HCT116 (cell line): ENCODE measurements at regions not wholly inside any gene's neighbourhood (a gene's known extent, or its start where the extent isn't known, plus 50 kb on each side); places are given as distances from the start of the nearest gene placed in this dataset.

Source experiments
- ATAC-seq: fragments of 200-7000 bp; cut with Tn5 transposase; 2 replicates; pipeline ENCODE4 v1.9.1; 2020; ENCODE audit warnings: mild to moderate bottlenecking, moderate library complexity
- BruUV-seq: library from RNA; stranded (reverse); fragments of 400-500 nt; replicated peaks from 2 replicates; lab custom pipeline; 2021; lab: Mats Ljungman, UMichigan
- CTCF ChIA-PET: fragments of 300-600 bp; sonication (Branson Sonifier 250); formaldehyde crosslinking; loops from one replicate; lab custom pipeline; 2021; ENCODE audit warnings: antibody characterized with exemption; lab: Charles Lee
- POLR2A ChIA-PET: fragments of 300-600, 350-600 bp; sonication (Branson Sonifier 250); formaldehyde crosslinking; loops from one replicate; lab custom pipeline; 2021; ENCODE audit warnings: antibody characterized with exemption; lab: Charles Lee
- RAD21 ChIA-PET, 2 experiments: fragments of 300-600 bp; sonication (Branson Sonifier 250); formaldehyde crosslinking; loops; one replicate each; lab custom pipeline; 2023; ENCODE audit warnings: low total read pairs in 2 of 2; ENCODE audit not compliant: uncharacterized antibody in 2 of 2, unreplicated experiment in 2 of 2, low non-redundant PET in 1 of 2; lab: Charles Lee
- DNase-seq: peaks from one replicate; pipeline ENCODE4 v3.0.0-alpha.2; 2010; ENCODE audit warnings: low read depth, low spot score
- H2AFZ ChIP-seq: fragments of 200-600 bp; shearing (Covaris generic), sonication (generic); 2 replicates; pipeline ENCODE4 v1.6.1; 2017; ENCODE audit warnings: low read depth, mixed run types, mixed read lengths, antibody characterized with exemption, low read length; ENCODE audit not compliant: poor library complexity, severe bottlenecking
- H3K27ac ChIP-seq: 2 replicates; pipeline ENCODE4 v1.5.1; 2012; ENCODE audit warnings: low read depth, low read length
- H3K27me3 ChIP-seq: fragments of 200-600 bp; sonication (generic); 2 replicates; pipeline ENCODE4 v1.6.1; 2016; ENCODE audit warnings: mixed run types, low read length, mixed read lengths; ENCODE audit not compliant: insufficient read depth
- H3K36me3 ChIP-seq, 2 experiments: fragments of 200-500 bp in 1 of 2; fragments of 200-600 bp in 1 of 2; sonication (Bioruptor generic) in 1 of 2; sonication (generic) in 1 of 2; 2 replicates each; pipeline versions ENCODE4 v1.5.1 to v1.6.1; 2014 to 2016; ENCODE audit warnings: low read length in 2 of 2, inconsistent platforms in 1 of 2, mixed read lengths in 1 of 2, mixed run types in 1 of 2; ENCODE audit not compliant: insufficient read depth in 2 of 2, control insufficient read depth in 1 of 2
- H3K4me1 ChIP-seq, 2 experiments: fragments of 200-600 bp in 1 of 2; sonication (generic) in 1 of 2; 2 replicates each; pipeline versions ENCODE4 v1.5.1 to v1.6.1; 2012 to 2017; ENCODE audit warnings: low read length in 2 of 2, inconsistent platforms in 1 of 2, mild to moderate bottlenecking in 1 of 2, mixed read lengths in 1 of 2, mixed run types in 1 of 2, moderate library complexity in 1 of 2; ENCODE audit not compliant: insufficient read depth in 2 of 2, control insufficient read depth in 1 of 2
- H3K4me2 ChIP-seq: fragments of 200-600 bp; sonication (generic); 2 replicates; pipeline ENCODE4 v1.6.1; 2017; ENCODE audit warnings: mixed run types, low read length, mixed read lengths
- H3K4me3 ChIP-seq, 2 experiments: fragments of 200-600 bp in 1 of 2; sonication (generic) in 1 of 2; replicated peaks in 1 of 2; 2 replicates each; pipeline ENCODE4 v1.5.1; 2011 to 2016; ENCODE audit warnings: low read length in 2 of 2, control low read depth in 1 of 2, low read depth in 1 of 2, mild to moderate bottlenecking in 1 of 2, mixed read lengths in 1 of 2, mixed run types in 1 of 2
- H3K79me2 ChIP-seq: fragments of 200-600 bp; sonication (generic); 2 replicates; pipeline ENCODE4 v1.6.1; 2017; ENCODE audit warnings: mild to moderate bottlenecking, mixed run types, low read length, moderate library complexity, mixed read lengths; ENCODE audit not compliant: insufficient read depth
- H3K9ac ChIP-seq: fragments of 200-600 bp; sonication (generic); 2 replicates; pipeline ENCODE4 v1.6.1; 2016; ENCODE audit warnings: low read length, mixed read lengths
- H3K9me2 ChIP-seq: fragments of 200-600 bp; sonication (generic), shearing (Covaris generic); 2 replicates; pipeline ENCODE4 v1.6.1; 2017; ENCODE audit warnings: mixed run types, mild to moderate bottlenecking, moderate library complexity; ENCODE audit not compliant: insufficient read depth
- H3K9me3 ChIP-seq, 2 experiments: fragments of 200-500 bp in 1 of 2; fragments of 200-600 bp in 1 of 2; sonication (Bioruptor generic) in 1 of 2; sonication (generic) in 1 of 2; 2 replicates each; pipeline ENCODE4 v1.6.1; 2014 to 2017; ENCODE audit warnings: low read length in 2 of 2, mixed read lengths in 2 of 2, inconsistent platforms in 1 of 2, low read depth in 1 of 2, mild to moderate bottlenecking in 1 of 2, mixed run types in 1 of 2, moderate library complexity in 1 of 2; ENCODE audit not compliant: control insufficient read depth in 1 of 2, insufficient read depth in 1 of 2
- H4K20me1 ChIP-seq: fragments of 200-600 bp; sonication (generic), shearing (Covaris generic); 2 replicates; pipeline ENCODE4 v1.6.1; 2017; ENCODE audit warnings: mixed run types, mild to moderate bottlenecking, moderate library complexity; ENCODE audit not compliant: insufficient read depth
- CBX3 ChIP-seq: IDR thresholded peaks from 2 replicates; pipeline ENCODE4 v1.6.1; 2012; ENCODE audit warnings: low read depth
- CEBPB ChIP-seq: IDR thresholded peaks from 2 replicates; pipeline ENCODE4 v1.6.1; 2012; ENCODE audit warnings: low read depth
- EGR1 ChIP-seq: IDR thresholded peaks from 2 replicates; pipeline ENCODE4 v1.6.1; 2012; ENCODE audit warnings: low read depth
- ELF1 ChIP-seq: IDR thresholded peaks from 2 replicates; pipeline ENCODE4 v1.6.1; 2012; ENCODE audit warnings: low read depth, borderline replicate concordance
- EZH2 ChIP-seq: fragments of 200-600 bp; sonication (generic); IDR thresholded peaks from 2 replicates; pipeline ENCODE4 v1.6.1; 2017; ENCODE audit warnings: antibody characterized with exemption, mixed run types
- EZH2phosphoT487 ChIP-seq: fragments of 200-600 bp; IDR thresholded peaks from 2 replicates; pipeline ENCODE4 v1.6.1; 2018; ENCODE audit warnings: antibody characterized with exemption, borderline replicate concordance
- FOSL1 ChIP-seq: IDR thresholded peaks from 2 replicates; pipeline ENCODE4 v1.6.1; 2012; ENCODE audit warnings: low read depth
- POLR2A ChIP-seq: IDR thresholded peaks from 2 replicates; pipeline ENCODE4 v1.7.0; 2011; ENCODE audit warnings: borderline replicate concordance; ENCODE audit not compliant: insufficient read depth, insufficient read length; ENCODE audit errors: extremely low read depth
- POLR2AphosphoS5 ChIP-seq: IDR thresholded peaks from 2 replicates; pipeline ENCODE4 v1.6.1; 2011; ENCODE audit warnings: mild to moderate bottlenecking, low read depth, low read length, moderate library complexity
- SP1 ChIP-seq: IDR thresholded peaks from 2 replicates; pipeline ENCODE4 v1.6.1; 2012; ENCODE audit warnings: low read depth
- YY1 ChIP-seq: IDR thresholded peaks from 2 replicates; pipeline ENCODE4 v1.6.1; 2011; ENCODE audit warnings: low read length, low read depth, moderate library complexity, mild to moderate bottlenecking; ENCODE audit not compliant: insufficient replicate concordance; ENCODE audit errors: extremely low read depth
- ZFX ChIP-seq: fragments of 450-650 bp; IDR thresholded peaks from 2 replicates; pipeline ENCODE4 v1.6.1; 2017
- intact Hi-C: fragments of 100-400 bp; cut with micrococcal nuclease; formaldehyde crosslinking; loops from 2 replicates; pipeline ENCODE4 v1.10.0; 2022
- TF ChIP-seq, protein P1 (sequence below): IDR thresholded peaks from 2 replicates; pipeline ENCODE4 v1.6.1; 2012
- TF ChIP-seq, protein P2 (sequence below): IDR thresholded peaks from 2 replicates; pipeline ENCODE4 v1.6.1; 2011; ENCODE audit warnings: mild to moderate bottlenecking, low read length, moderate library complexity; ENCODE audit not compliant: insufficient replicate concordance; ENCODE audit errors: extremely low read depth
- TF ChIP-seq, protein P3 (sequence below), 3 experiments: fragments of 200-600 bp in 1 of 3; sonication (generic) in 1 of 3; IDR thresholded peaks in 2 of 3; conservative IDR thresholded peaks in 1 of 3; 2 replicates each; pipeline ENCODE4 v1.5.1; 2012 to 2017; ENCODE audit warnings: low read depth in 2 of 3, low read length in 2 of 3, antibody characterized with exemption in 1 of 3, borderline replicate concordance in 1 of 3, control low read depth in 1 of 3, mild to moderate bottlenecking in 1 of 3, mixed read lengths in 1 of 3, mixed run types in 1 of 3, moderate library complexity in 1 of 3; ENCODE audit not compliant: insufficient read depth in 1 of 3
- TF ChIP-seq, protein P4 (sequence below): IDR thresholded peaks from 2 replicates; pipeline ENCODE4 v1.6.1; 2012

DNA sequence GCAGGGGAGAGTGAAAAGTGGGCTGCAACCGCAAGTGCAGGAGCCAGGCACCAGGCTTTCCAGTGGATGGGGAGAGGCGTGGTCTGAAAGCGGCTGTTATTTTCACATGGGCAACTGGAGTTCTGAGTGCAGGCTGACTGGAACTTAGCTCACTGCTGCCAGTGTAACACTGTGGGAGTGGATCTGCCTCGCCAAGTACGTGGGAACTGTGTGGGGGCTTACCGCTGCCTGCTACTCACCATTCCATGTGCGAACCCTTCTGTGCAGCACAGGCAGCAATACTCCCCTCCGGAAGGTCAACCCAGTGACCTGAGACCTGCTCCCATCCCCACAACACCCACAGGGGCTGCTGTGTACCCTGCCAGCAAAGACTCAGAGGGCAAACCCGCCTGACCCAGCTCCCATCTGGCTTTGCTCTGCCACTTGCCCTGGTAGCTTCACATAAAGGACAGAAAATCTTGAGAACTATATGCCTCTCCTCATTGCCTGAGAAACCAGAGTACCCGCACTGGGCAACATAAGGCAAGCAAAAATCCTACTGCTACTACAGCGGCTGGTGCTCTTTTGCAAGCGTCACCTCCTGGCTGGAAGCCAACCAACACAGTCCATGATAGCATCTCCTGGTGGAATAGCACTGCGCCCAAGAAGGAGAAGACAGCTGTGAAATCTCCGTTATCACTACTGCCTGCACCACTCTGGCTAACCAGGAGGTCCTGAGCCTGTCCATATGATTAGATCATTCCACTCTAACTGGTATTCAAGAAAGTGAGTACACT lies 54.4 kb upstream of the SIRPG start:
- BruUV-seq, result no TSS peak
- ChIA-PET RAD21 (no interaction called here), POLR2A (no interaction called here), CTCF (no interaction called here)
- DNase-seq, result no peak
- no peak overlapping the region for H3K27ac ChIP-seq
- H3K36me3 ChIP-seq, result no peaks in the 10 kb centered on the region
- H3K27me3 ChIP-seq, result peaks cover 68% of the 10 kb centered on the region
- TF ChIP-seq, protein P1, sequence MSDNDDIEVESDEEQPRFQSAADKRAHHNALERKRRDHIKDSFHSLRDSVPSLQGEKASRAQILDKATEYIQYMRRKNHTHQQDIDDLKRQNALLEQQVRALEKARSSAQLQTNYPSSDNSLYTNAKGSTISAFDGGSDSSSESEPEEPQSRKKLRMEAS, result no peak
- TF ChIP-seq POLR2A (no peak), ZFX (no peak), CBX3 (no peak), EZH2phosphoT487 (no peak), EGR1 (no peak), ELF1 (no peak), POLR2AphosphoS5 (no peak), CEBPB (no peak), EZH2 (no peak), SP1 (no peak), YY1 (no peak), FOSL1 (no peak)
- TF ChIP-seq, protein P2, sequence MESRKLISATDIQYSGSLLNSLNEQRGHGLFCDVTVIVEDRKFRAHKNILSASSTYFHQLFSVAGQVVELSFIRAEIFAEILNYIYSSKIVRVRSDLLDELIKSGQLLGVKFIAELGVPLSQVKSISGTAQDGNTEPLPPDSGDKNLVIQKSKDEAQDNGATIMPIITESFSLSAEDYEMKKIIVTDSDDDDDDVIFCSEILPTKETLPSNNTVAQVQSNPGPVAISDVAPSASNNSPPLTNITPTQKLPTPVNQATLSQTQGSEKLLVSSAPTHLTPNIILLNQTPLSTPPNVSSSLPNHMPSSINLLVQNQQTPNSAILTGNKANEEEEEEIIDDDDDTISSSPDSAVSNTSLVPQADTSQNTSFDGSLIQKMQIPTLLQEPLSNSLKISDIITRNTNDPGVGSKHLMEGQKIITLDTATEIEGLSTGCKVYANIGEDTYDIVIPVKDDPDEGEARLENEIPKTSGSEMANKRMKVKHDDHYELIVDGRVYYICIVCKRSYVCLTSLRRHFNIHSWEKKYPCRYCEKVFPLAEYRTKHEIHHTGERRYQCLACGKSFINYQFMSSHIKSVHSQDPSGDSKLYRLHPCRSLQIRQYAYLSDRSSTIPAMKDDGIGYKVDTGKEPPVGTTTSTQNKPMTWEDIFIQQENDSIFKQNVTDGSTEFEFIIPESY, result no peak
- TF ChIP-seq, protein P3, sequence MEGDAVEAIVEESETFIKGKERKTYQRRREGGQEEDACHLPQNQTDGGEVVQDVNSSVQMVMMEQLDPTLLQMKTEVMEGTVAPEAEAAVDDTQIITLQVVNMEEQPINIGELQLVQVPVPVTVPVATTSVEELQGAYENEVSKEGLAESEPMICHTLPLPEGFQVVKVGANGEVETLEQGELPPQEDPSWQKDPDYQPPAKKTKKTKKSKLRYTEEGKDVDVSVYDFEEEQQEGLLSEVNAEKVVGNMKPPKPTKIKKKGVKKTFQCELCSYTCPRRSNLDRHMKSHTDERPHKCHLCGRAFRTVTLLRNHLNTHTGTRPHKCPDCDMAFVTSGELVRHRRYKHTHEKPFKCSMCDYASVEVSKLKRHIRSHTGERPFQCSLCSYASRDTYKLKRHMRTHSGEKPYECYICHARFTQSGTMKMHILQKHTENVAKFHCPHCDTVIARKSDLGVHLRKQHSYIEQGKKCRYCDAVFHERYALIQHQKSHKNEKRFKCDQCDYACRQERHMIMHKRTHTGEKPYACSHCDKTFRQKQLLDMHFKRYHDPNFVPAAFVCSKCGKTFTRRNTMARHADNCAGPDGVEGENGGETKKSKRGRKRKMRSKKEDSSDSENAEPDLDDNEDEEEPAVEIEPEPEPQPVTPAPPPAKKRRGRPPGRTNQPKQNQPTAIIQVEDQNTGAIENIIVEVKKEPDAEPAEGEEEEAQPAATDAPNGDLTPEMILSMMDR (IDR thresholded peaks at IDR 0.05 in 2 of 3, conservative IDR thresholded peaks at IDR 0.05 in 1 of 3; ENCODE audit: borderline replicate concordance in 1 of 3, insufficient read depth in 1 of 3, low read depth in 2 of 3, low read length in 2 of 3), result no peak
- TF ChIP-seq, protein P4, sequence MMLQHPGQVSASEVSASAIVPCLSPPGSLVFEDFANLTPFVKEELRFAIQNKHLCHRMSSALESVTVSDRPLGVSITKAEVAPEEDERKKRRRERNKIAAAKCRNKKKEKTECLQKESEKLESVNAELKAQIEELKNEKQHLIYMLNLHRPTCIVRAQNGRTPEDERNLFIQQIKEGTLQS, result no peak
- no peaks in the 10 kb centered on the region for H3K9me3 ChIP-seq
- intact Hi-C loops, result no loop called here
- no peaks in the 10 kb centered on the region for H3K9me2 ChIP-seq
- no peak overlapping the region for H2AFZ ChIP-seq
- H3K4me1 ChIP-seq, result no peaks in the 10 kb centered on the region
- H3K9ac ChIP-seq, result no peak overlapping the region
- no peaks in the 10 kb centered on the region for H3K79me2 ChIP-seq
- no peaks in the 10 kb centered on the region for H4K20me1 ChIP-seq
- ATAC-seq, result no peak
- no peak overlapping the region for H3K4me2 ChIP-seq
- H3K4me3 ChIP-seq, result no peak overlapping the region
